ENCODE measurements at regions not wholly inside any gene's neighbourhood (a gene's known extent, or its start where the extent isn't known, plus 50 kb on each side); places are given as distances from the start of the nearest gene placed in this dataset.

DNA sequence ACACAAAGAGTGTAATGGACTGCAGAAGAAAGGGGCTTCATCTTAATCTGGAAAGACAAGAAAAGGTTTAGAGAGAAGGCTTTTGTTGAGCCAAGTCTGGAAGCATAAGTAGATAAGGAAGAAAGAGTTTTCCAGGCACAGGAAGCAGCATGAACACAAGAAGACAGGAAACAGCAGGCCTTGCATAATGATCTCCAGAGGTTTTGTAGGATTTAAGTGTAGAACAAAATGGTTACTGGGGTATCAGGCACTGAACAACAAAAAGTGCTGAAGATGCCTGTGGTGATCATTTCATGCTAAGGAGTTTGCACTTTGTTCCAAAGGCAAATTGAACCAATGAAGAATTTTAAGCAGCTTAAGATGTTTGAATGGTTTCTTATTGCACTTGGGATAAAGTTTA, 281.6 kb upstream of the TANK start:
- DNase-seq (ENCODE audit: low read depth) (no peak), FAIRE-seq (no peak)
- no peaks in the 10 kb centered on the region for H3K36me3 ChIP-seq (ENCODE audit: control insufficient read depth, insufficient read depth, low read length)
- H3K4me3 ChIP-seq (ENCODE audit: low read depth, low read length) = no peak overlapping the region
- TF ChIP-seq, protein P1, sequence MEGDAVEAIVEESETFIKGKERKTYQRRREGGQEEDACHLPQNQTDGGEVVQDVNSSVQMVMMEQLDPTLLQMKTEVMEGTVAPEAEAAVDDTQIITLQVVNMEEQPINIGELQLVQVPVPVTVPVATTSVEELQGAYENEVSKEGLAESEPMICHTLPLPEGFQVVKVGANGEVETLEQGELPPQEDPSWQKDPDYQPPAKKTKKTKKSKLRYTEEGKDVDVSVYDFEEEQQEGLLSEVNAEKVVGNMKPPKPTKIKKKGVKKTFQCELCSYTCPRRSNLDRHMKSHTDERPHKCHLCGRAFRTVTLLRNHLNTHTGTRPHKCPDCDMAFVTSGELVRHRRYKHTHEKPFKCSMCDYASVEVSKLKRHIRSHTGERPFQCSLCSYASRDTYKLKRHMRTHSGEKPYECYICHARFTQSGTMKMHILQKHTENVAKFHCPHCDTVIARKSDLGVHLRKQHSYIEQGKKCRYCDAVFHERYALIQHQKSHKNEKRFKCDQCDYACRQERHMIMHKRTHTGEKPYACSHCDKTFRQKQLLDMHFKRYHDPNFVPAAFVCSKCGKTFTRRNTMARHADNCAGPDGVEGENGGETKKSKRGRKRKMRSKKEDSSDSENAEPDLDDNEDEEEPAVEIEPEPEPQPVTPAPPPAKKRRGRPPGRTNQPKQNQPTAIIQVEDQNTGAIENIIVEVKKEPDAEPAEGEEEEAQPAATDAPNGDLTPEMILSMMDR (IDR thresholded peaks at IDR 0.05; ENCODE audit: insufficient read depth, low read length, severe bottlenecking) = no peak
- no peaks in the 10 kb centered on the region for H3K27me3 ChIP-seq (ENCODE audit: control insufficient read depth, insufficient read depth, low read length)

DNA sequence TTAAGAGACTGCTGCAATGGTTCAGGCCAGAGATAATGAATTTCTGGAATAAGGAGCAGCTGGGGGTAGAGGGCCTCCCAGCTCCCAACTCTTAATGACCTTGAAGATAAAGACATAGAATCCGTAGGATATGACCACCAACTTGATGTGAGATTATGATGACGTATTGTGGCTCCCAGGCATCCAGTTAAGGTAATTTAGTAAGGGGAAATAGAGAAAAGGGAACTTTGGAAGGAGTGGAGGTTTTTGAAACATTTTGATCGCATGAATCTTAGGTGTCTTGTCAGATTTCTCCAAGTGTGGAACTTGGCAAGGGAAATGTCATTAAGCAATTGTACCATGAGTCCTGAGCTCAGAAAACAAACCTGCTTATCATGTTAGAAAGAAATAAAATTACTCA, 277.3 kb upstream of the TANK start:
- Histone ChIP-seq H3K4me3 (ENCODE audit: low read depth, low read length) (no peak overlapping the region), H3K36me3 (ENCODE audit: control insufficient read depth, insufficient read depth, low read length) (no peaks in the 10 kb centered on the region), H3K27me3 (ENCODE audit: control insufficient read depth, insufficient read depth, low read length) (no peaks in the 10 kb centered on the region)
- DNase-seq (ENCODE audit: low read depth) (no peak), FAIRE-seq (no peak)
- TF ChIP-seq, protein P1 (IDR thresholded peaks at IDR 0.05; ENCODE audit: insufficient read depth, low read length, severe bottlenecking) = no peak

DNA sequence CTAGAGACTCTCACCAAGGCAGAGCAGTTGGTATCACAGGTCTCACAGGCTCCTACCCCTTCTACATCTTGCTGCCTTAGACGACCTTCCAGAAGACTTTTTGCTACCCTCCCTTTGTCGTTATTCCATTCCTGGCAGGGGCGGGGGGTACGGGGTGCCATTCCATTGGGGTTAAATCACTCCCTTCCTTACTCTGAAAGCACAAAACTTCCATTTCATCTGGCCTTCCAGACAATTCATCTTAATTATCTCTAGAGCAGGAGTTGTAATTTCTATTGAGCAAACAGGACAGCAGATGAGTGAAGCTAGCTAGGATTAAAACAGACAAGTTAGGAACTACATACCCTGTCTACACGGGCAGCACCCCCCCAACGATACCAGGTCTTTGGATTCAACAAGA, 276.2 kb upstream of the TANK start:
- no peak for FAIRE-seq
- TF ChIP-seq, protein P1 (IDR thresholded peaks at IDR 0.05; ENCODE audit: insufficient read depth, low read length, severe bottlenecking) = no peak
- H3K36me3 ChIP-seq (ENCODE audit: control insufficient read depth, insufficient read depth, low read length) = no peaks in the 10 kb centered on the region

DNA sequence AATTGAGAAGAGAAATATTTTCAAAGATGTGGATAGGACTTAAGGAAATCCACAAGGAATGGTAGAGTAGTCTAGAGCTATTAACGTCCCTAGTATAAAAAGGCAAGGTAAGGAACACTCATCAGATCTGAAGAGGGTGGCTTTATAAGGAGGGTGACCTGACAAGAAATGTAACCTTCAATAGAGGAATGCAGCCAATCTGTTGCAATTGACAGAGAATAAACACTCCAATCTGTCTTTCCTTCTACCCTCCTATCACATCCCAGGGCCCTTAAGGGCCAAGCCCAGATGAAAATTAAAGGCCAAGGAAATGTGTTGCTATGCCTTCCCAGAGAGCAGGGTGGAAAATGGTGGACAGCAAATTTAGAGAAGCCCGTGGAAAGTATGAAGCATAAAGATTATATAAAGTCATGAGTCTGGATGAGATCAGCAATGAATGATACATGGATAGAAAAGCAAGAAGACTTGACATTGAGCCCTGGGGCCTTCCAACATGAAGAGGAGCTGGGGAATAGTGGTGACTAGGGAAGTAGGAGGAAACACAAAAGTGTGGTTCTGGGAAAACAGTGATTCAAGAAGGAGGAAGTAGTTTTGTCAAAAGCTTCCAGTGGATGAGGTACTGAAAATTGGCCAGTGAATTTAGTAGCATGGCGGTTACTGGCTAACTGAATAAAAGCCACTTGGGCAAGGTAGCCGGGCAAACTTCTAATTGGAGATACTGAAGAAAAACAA, 270.6 kb upstream of the TANK start:
- H3K36me3 ChIP-seq (ENCODE audit: control insufficient read depth, insufficient read depth, low read length) = no peaks in the 10 kb centered on the region
- H3K4me3 ChIP-seq (ENCODE audit: low read depth, low read length) = no peak overlapping the region
- no peaks in the 10 kb centered on the region for H3K27me3 ChIP-seq (ENCODE audit: control insufficient read depth, insufficient read depth, low read length)
- DNase-seq (ENCODE audit: low read depth) (peak; percentile 13), FAIRE-seq (no peak)
- TF ChIP-seq, protein P1 (IDR thresholded peaks at IDR 0.05; ENCODE audit: insufficient read depth, low read length, severe bottlenecking) = no peak

More for the DNA sequence above, 276.2 kb upstream of the TANK start:
- no peaks in the 10 kb centered on the region for H3K27me3 ChIP-seq (ENCODE audit: control insufficient read depth, insufficient read depth, low read length)
- no peak for DNase-seq (ENCODE audit: low read depth)
- no peak overlapping the region for H3K4me3 ChIP-seq (ENCODE audit: low read depth, low read length)

DNA sequence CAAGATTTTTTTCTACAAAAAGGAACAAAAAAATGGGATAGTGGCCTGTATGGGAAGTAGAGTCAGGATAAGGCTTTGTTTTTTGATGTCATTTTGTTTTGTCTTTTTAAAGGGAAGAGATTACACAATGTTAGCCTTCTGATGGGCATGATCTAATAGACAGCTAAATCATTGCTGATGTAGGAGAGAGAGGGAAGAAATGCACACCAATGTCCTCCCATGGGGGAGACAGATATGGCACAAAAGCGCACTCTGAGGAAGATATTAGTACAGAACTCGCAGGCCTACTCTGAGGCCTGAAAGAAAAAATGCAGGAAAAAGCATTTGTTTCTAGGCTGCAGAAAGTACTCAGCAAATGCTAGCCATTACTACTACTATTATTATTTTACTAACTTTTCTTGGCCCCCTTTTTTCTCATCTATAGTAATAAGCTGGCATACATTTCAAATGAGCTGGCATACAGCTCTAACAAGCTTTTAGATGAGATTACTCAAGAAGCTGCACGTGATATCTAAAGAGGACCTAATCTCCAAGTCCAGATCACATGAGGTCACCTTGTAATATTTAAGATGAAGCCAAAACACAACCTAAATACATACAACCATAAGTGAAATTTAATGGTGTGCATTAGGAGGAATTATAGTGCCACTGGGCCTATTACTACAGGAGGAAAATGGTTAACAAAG, 269.4 kb upstream of the TANK start:
- TF ChIP-seq, protein P1 (IDR thresholded peaks at IDR 0.05; ENCODE audit: insufficient read depth, low read length, severe bottlenecking) = no peak
- FAIRE-seq (no peak), DNase-seq (ENCODE audit: low read depth) (no peak)
- no peak overlapping the region for H3K4me3 ChIP-seq (ENCODE audit: low read depth, low read length)
- no peaks in the 10 kb centered on the region for H3K36me3 ChIP-seq (ENCODE audit: control insufficient read depth, insufficient read depth, low read length)
- H3K27me3 ChIP-seq (ENCODE audit: control insufficient read depth, insufficient read depth, low read length) = no peaks in the 10 kb centered on the region

Data from bronchial epithelial cell (primary cell).